ENCODE measurements at regions not wholly inside any gene's neighbourhood (a gene's known extent, or its start where the extent isn't known, plus 50 kb on each side); places are given as distances from the start of the nearest gene placed in this dataset.

- no peak for DNase-seq (ENCODE audit: extremely low spot score in 2 of 2)
- Histone ChIP-seq H3K4me3 (no peak overlapping the region), H3K4me1 (no peaks in the 10 kb centered on the region), H3K27me3 (no peaks in the 10 kb centered on the region), H3K36me3 (no peaks in the 10 kb centered on the region), H3K9me3 (no peaks in the 10 kb centered on the region), H3K27ac (no peak overlapping the region)
- TF ChIP-seq POLR2AphosphoS5 (IDR thresholded peaks at IDR 0.05; ENCODE audit: insufficient read depth in 1 of 2, low read depth in 1 of 2) (no peak), POLR2A (IDR thresholded peaks at IDR 0.05) (no peak)
- TF ChIP-seq, protein P1, sequence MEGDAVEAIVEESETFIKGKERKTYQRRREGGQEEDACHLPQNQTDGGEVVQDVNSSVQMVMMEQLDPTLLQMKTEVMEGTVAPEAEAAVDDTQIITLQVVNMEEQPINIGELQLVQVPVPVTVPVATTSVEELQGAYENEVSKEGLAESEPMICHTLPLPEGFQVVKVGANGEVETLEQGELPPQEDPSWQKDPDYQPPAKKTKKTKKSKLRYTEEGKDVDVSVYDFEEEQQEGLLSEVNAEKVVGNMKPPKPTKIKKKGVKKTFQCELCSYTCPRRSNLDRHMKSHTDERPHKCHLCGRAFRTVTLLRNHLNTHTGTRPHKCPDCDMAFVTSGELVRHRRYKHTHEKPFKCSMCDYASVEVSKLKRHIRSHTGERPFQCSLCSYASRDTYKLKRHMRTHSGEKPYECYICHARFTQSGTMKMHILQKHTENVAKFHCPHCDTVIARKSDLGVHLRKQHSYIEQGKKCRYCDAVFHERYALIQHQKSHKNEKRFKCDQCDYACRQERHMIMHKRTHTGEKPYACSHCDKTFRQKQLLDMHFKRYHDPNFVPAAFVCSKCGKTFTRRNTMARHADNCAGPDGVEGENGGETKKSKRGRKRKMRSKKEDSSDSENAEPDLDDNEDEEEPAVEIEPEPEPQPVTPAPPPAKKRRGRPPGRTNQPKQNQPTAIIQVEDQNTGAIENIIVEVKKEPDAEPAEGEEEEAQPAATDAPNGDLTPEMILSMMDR (IDR thresholded peaks at IDR 0.05): no peak
- intact Hi-C loops (cut with DNase I): loop anchor here (10.0 kb wide), 1 partner anchor 1170 kb away; no protein-coding TSS in a partner anchor
These were observed 1574.9 kb downstream of the HACE1 start for GRCh38 chr6:103284835-103285234.

- no peaks in the 10 kb centered on the region for H3K9me3 ChIP-seq
- no peaks in the 10 kb centered on the region for H3K4me1 ChIP-seq
- H3K27ac ChIP-seq: no peak overlapping the region
- no peak for DNase-seq (ENCODE audit: extremely low spot score in 2 of 2)
- H3K4me3 ChIP-seq: no peak overlapping the region
- intact Hi-C loops (cut with DNase I): loop anchor here (10.0 kb wide), 1 partner anchor 1166 kb away; no protein-coding TSS in a partner anchor
- TF ChIP-seq POLR2AphosphoS5 (IDR thresholded peaks at IDR 0.05; ENCODE audit: insufficient read depth in 1 of 2, low read depth in 1 of 2): no peak
- TF ChIP-seq, protein P1 (IDR thresholded peaks at IDR 0.05): no peak
- TF ChIP-seq POLR2A (IDR thresholded peaks at IDR 0.05): no peak
- no peaks in the 10 kb centered on the region for H3K27me3 ChIP-seq
- no peaks in the 10 kb centered on the region for H3K36me3 ChIP-seq
These were observed 1579.3 kb downstream of the HACE1 start for GRCh38 chr6:103280417-103280816.

GRCh38 chr6:103277936-103278335 lies 1581.8 kb downstream of the HACE1 start:
- no peak for DNase-seq (ENCODE audit: extremely low spot score in 2 of 2)
- no peaks in the 10 kb centered on the region for H3K36me3 ChIP-seq
- TF ChIP-seq POLR2A (IDR thresholded peaks at IDR 0.05): no peak
- TF ChIP-seq, protein P1 (IDR thresholded peaks at IDR 0.05): no peak
- TF ChIP-seq POLR2AphosphoS5 (IDR thresholded peaks at IDR 0.05; ENCODE audit: insufficient read depth in 1 of 2, low read depth in 1 of 2): no peak
- no peaks in the 10 kb centered on the region for H3K27me3 ChIP-seq
- H3K4me1 ChIP-seq: no peaks in the 10 kb centered on the region
- no peaks in the 10 kb centered on the region for H3K9me3 ChIP-seq
- no peak overlapping the region for H3K27ac ChIP-seq
- intact Hi-C loops (cut with DNase I): no loop called here
- no peak overlapping the region for H3K4me3 ChIP-seq

GRCh38 chr6:103273048-103273447 lies 1586.7 kb downstream of the HACE1 start:
- intact Hi-C loops (cut with DNase I): no loop called here

DNA sequence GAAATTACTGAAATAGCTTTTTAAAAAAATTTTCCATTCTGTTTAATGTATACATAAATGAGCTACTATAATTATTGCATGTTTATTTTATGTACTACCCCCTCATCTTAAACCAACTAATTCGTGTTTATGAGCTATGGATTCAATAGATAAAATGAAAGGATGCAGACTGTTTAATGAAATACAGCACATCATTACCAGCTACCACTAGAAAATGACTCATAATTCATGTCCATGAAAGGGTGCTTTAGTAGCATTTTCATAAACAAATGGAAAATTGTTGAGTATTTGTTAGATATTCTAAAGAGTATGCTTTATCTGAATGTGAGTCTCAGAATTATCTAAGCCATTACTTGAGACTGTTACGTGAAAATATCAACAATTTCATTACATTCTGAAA lies 1590.1 kb downstream of the HACE1 start:
- no peak overlapping the region for H3K4me3 ChIP-seq
- no peaks in the 10 kb centered on the region for H3K27me3 ChIP-seq
- intact Hi-C loops (cut with DNase I): no loop called here
- no peaks in the 10 kb centered on the region for H3K36me3 ChIP-seq
- no peak overlapping the region for H3K27ac ChIP-seq
- no peak for DNase-seq (ENCODE audit: extremely low spot score in 2 of 2)
- no peaks in the 10 kb centered on the region for H3K4me1 ChIP-seq
- H3K9me3 ChIP-seq: no peaks in the 10 kb centered on the region
- TF ChIP-seq POLR2AphosphoS5 (IDR thresholded peaks at IDR 0.05; ENCODE audit: insufficient read depth in 1 of 2, low read depth in 1 of 2) (no peak), POLR2A (IDR thresholded peaks at IDR 0.05) (no peak)
- TF ChIP-seq, protein P1 (IDR thresholded peaks at IDR 0.05): no peak

More at GRCh38 chr6:103273048-103273447, 1586.7 kb downstream of the HACE1 start:
- Histone ChIP-seq H3K36me3 (no peaks in the 10 kb centered on the region), H3K4me3 (no peak overlapping the region), H3K9me3 (no peaks in the 10 kb centered on the region), H3K27ac (no peak overlapping the region), H3K4me1 (no peaks in the 10 kb centered on the region), H3K27me3 (no peaks in the 10 kb centered on the region)
- no peak for DNase-seq (ENCODE audit: extremely low spot score in 2 of 2)
- TF ChIP-seq, protein P1 (IDR thresholded peaks at IDR 0.05): no peak
- TF ChIP-seq POLR2AphosphoS5 (IDR thresholded peaks at IDR 0.05; ENCODE audit: insufficient read depth in 1 of 2, low read depth in 1 of 2): no peak
- no peak for TF ChIP-seq POLR2A (IDR thresholded peaks at IDR 0.05)
